Right atrium auricular region (tissue), 2 donors: ENCODE measurements at regions not wholly inside any gene's neighbourhood (a gene's known extent, or its start where the extent isn't known, plus 50 kb on each side); places are given as distances from the start of the nearest gene placed in this dataset.

ENCODE experiments used
- DNase-seq: peaks from one replicate; pipeline ENCODE4 v3.0.0-alpha.2; 2019; ENCODE audit warnings: low spot score
- H3K27ac ChIP-seq, 2 donors: fragments of 200-600 bp; sonication (generic); 1 replicate in 1 of 2; 2 replicates in 1 of 2; pipeline ENCODE4 v1.5.1; 2016 to 2019
- H3K27me3 ChIP-seq, 2 donors: fragments of 200-600 bp; sonication (generic); one replicate each; pipeline versions ENCODE4 v1.5.1 to v1.6.0; 2017 to 2019
- H3K36me3 ChIP-seq: fragments of 200-600 bp; sonication (generic); one replicate; pipeline ENCODE4 v1.5.1; 2016
- H3K4me1 ChIP-seq, 2 donors: fragments of 200-600 bp; sonication (generic); one replicate each; pipeline versions ENCODE4 v1.5.1 to v1.6.0; 2017 to 2019
- H3K4me3 ChIP-seq, 2 donors: fragments of 200-600 bp; sonication (generic); 1 replicate in 1 of 2; 2 replicates in 1 of 2; pipeline ENCODE4 v1.5.1; 2017 to 2019; ENCODE audit warnings: mild to moderate bottlenecking in 1 of 2, moderate library complexity in 1 of 2
- H3K9me3 ChIP-seq, 2 donors: fragments of 200-600 bp; sonication (generic); one replicate each; pipeline ENCODE4 v1.5.1; 2019
- CTCF ChIP-seq, 2 donors: fragments of 200-600 bp; sonication (generic); IDR thresholded peaks; one replicate each; pipeline ENCODE4 v1.5.1; 2019; ENCODE audit warnings: antibody characterized with exemption in 2 of 2

- TF ChIP-seq CTCF (IDR thresholded peaks at IDR 0.05): no peak
- Histone ChIP-seq H3K4me3 (no peak overlapping the region), H3K27ac (no peak overlapping the region), H3K9me3 (no peaks in the 10 kb centered on the region), H3K27me3 (no peaks in the 10 kb centered on the region), H3K36me3 (no peaks in the 10 kb centered on the region), H3K4me1 (no peaks in the 10 kb centered on the region)
- DNase-seq: no peak
These were observed 379.7 kb downstream of the BMP2 start for GRCh38 chr20:7147220-7147601.

GRCh38 chr20:7151676-7152470 is 384.4 kb downstream of the BMP2 start:
- Histone ChIP-seq H3K4me3 (no peak overlapping the region), H3K4me1 (no peaks in the 10 kb centered on the region), H3K9me3 (no peaks in the 10 kb centered on the region), H3K36me3 (no peaks in the 10 kb centered on the region), H3K27ac (no peak overlapping the region), H3K27me3 (no peaks in the 10 kb centered on the region)
- no peak for TF ChIP-seq CTCF (IDR thresholded peaks at IDR 0.05)
- DNase-seq: no peak

- TF ChIP-seq CTCF (IDR thresholded peaks at IDR 0.05): no peak
- no peak for DNase-seq
- H3K9me3 ChIP-seq: no peaks in the 10 kb centered on the region
These were observed 387.8 kb downstream of the BMP2 start for GRCh38 chr20:7155282-7155681.

GRCh38 chr20:7155794-7156193 is 388.3 kb downstream of the BMP2 start:
- Histone ChIP-seq H3K36me3 (no peaks in the 10 kb centered on the region), H3K4me3 (no peak overlapping the region), H3K27ac (no peak overlapping the region), H3K4me1 (no peaks in the 10 kb centered on the region), H3K27me3 (no peaks in the 10 kb centered on the region), H3K9me3 (no peaks in the 10 kb centered on the region)
- no peak for DNase-seq
- no peak for TF ChIP-seq CTCF (IDR thresholded peaks at IDR 0.05)

More at GRCh38 chr20:7155282-7155681, 387.8 kb downstream of the BMP2 start:
- Histone ChIP-seq H3K4me3 (no peak overlapping the region), H3K36me3 (no peaks in the 10 kb centered on the region), H3K4me1 (no peaks in the 10 kb centered on the region), H3K27ac (no peak overlapping the region), H3K27me3 (no peaks in the 10 kb centered on the region)

- no peak for TF ChIP-seq CTCF (IDR thresholded peaks at IDR 0.05)
- H3K4me1 ChIP-seq: no peaks in the 10 kb centered on the region
- DNase-seq: no peak
These were observed 392.4 kb downstream of the BMP2 start for GRCh38 chr20:7159903-7160302.

GRCh38 chr20:7161690-7162089 is 394.2 kb downstream of the BMP2 start:
- TF ChIP-seq CTCF (IDR thresholded peaks at IDR 0.05): peak in 1 of 2 donors; percentile 52
- Histone ChIP-seq H3K27me3 (no peaks in the 10 kb centered on the region), H3K9me3 (no peaks in the 10 kb centered on the region), H3K4me1 (no peaks in the 10 kb centered on the region), H3K4me3 (no peak overlapping the region), H3K27ac (no peak overlapping the region), H3K36me3 (no peaks in the 10 kb centered on the region)
- DNase-seq: no peak

More at GRCh38 chr20:7159903-7160302, 392.4 kb downstream of the BMP2 start:
- H3K4me3 ChIP-seq: no peak overlapping the region
- no peaks in the 10 kb centered on the region for H3K9me3 ChIP-seq
- H3K27ac ChIP-seq: no peak overlapping the region
- H3K36me3 ChIP-seq: no peaks in the 10 kb centered on the region
- H3K27me3 ChIP-seq: no peaks in the 10 kb centered on the region
